GM12864 (cell line): ENCODE measurements at regions not wholly inside any gene's neighbourhood (a gene's known extent, or its start where the extent isn't known, plus 50 kb on each side); places are given as distances from the start of the nearest gene placed in this dataset.

Experiments
- DNase-seq: peaks from one replicate; pipeline ENCODE4 v3.0.0-alpha.2; 2011; ENCODE audit warnings: low read depth
- H3K4me3 ChIP-seq: 2 replicates; pipeline ENCODE4 v1.5.1; 2011; ENCODE audit warnings: mild to moderate bottlenecking, low read depth, low read length, control low read depth
- CTCF ChIP-seq: IDR thresholded peaks from 2 replicates; pipeline ENCODE4 v1.5.1; 2011; ENCODE audit warnings: low read depth, mild to moderate bottlenecking, moderate library complexity, low read length, control low read depth, inconsistent platforms; ENCODE audit errors: missing control alignments

DNA sequence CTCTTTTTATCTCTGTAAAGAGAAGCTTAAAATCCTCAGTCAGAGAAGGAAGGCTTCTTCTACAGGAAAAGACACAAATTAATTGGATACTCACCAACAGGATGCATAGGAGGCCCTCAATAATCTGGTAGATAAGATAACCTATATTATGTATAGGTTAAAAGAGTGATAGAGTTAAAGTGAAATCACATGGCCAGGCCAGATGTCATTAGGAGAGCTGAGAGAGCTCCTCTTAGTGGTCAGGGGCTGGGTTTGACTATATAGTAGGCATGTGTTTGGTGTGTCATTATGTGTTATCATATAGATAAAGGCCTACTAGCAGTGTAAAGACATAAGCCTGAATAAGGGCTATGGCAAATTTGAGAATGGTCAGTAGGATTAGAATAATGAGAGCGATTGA lies 479.3 kb downstream of the EPHA3 start:
- no peak overlapping the region for H3K4me3 ChIP-seq

GRCh38 chr3:89606151-89606550 lies 498.7 kb downstream of the EPHA3 start:
- TF ChIP-seq CTCF = no peak
- no peak overlapping the region for H3K4me3 ChIP-seq
- no peak for DNase-seq

More for the DNA sequence above, 479.3 kb downstream of the EPHA3 start:
- TF ChIP-seq CTCF = no peak
- DNase-seq = no peak

DNA sequence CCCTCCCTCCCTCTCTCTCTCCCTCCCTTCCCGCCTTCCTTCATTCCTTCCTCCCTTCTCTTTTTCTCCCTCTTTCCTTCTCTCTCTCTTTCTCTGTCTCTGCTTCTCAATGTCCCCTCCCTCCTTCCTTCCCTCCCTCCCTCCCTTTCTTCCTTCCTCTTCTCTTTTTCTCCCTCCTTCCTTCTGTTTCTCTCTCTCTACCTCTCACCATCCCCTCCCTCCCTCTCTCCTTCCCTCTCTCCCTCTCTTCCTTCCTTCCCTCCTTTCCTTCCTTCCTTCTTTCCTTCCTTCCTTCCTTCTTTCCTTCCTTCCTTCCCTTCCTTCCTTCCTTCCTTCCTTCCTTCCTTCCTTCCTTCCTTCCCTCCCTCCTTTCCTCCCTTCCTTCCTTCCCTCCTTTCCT lies 504.6 kb downstream of the EPHA3 start:
- no peak overlapping the region for H3K4me3 ChIP-seq
- DNase-seq = no peak
- no peak for TF ChIP-seq CTCF

GRCh38 chr3:89613241-89613640 lies 505.8 kb downstream of the EPHA3 start:
- TF ChIP-seq CTCF = no peak
- DNase-seq = no peak
- no peak overlapping the region for H3K4me3 ChIP-seq

- no peak overlapping the region for H3K4me3 ChIP-seq
- TF ChIP-seq CTCF = no peak
- no peak for DNase-seq
These were observed 510.3 kb downstream of the EPHA3 start for GRCh38 chr3:89617706-89618105.

GRCh38 chr3:89619263-89619662 lies 511.8 kb downstream of the EPHA3 start:
- no peak for DNase-seq
- TF ChIP-seq CTCF = no peak
- no peak overlapping the region for H3K4me3 ChIP-seq

- DNase-seq = no peak
- H3K4me3 ChIP-seq = no peak overlapping the region
- no peak for TF ChIP-seq CTCF
These were observed 514.8 kb downstream of the EPHA3 start for GRCh38 chr3:89622063-89622700.
